GM18870 (cell line): ENCODE measurements at regions not wholly inside any gene's neighbourhood (a gene's known extent, or its start where the extent isn't known, plus 50 kb on each side); places are given as distances from the start of the nearest gene placed in this dataset.

Source experiments
- ATAC-seq: cut with Tn5 transposase; IDR thresholded peaks from one replicate; pipeline ENCODE4 v1.9.1; 2021; ENCODE audit warnings: moderate library complexity; ENCODE audit not compliant: unreplicated experiment

DNA sequence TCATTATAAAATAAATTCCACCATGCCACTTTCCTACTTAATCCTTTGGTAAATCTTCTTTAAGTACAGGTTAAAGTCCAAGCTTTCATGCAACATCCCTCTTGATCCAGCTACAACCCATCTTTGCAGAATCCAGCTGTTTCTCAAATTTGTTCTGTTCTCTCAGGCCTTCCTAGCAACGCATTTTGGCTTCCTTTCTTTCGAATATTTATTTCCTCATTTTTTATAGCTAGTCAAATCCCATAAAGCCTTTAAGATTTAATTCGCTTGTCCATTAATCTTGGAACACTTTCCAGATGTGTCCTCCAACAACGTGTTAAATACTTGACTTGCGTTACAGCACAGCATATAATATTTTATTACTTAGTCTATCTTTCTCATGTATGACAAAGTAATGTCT, 600.1 kb upstream of the CHORDC1 start:
- ATAC-seq = no peak

DNA sequence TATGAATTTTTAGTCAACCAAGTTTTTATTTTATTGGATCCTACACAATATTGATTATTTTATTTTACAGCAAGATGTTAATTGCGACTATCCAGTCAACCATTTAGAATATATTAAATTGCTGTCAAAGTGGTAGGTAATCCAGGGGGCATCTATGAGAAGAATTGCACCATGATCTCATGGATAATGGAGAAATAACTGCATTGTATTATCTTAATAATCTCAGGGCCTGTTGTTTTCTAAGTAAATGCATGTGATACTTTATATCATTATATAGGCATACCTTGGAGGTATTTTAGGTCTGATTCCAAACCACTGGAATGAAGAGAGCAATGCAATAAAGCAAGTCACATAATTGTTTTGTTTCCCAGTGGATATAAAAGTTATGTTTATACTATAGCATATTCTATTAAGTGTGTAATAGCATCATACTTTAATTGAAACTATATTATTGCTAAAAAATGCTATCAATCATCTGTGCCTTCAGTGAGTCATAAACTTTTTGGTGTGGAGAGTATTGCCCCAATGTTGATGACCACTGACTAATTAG, 595.4 kb upstream of the CHORDC1 start:
- no peak for ATAC-seq

DNA sequence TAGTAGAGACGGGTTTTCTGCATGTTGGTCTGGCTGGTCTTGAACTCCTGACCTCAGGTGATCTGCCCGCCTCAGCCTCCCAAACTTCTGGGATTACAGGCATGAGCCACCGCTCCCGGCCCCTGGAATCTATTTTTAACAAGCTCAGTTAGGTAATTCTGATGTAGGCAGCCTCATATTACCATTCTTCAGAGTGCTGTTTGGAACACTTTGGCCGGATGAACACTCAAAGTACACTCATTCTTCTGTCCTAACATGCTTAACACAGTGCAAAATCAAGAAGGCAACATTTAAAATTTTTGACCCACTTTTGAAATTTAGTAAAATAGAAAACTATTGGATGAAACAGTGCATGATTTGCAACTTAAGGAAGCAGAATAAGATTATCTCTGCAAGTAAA, 586.7 kb upstream of the CHORDC1 start:
- ATAC-seq = no peak

DNA sequence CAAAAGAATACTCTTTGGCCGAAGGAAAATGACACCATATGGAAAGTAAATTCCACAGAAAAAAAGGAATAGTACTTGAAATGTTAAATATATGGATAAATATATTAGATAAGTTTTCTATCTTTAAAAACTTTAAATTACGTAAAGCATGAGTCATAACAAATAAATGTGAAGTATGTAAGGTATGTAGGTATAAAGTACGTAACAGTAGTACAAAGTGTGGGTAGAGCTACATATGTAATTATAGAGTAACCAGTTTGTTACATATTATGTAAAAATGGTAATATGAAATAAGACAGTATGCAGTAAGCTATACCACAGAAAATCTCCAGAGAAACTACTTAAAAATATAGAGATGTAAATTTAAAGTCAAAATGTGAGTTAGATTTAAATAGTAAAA, 582.3 kb upstream of the CHORDC1 start:
- no peak for ATAC-seq

DNA sequence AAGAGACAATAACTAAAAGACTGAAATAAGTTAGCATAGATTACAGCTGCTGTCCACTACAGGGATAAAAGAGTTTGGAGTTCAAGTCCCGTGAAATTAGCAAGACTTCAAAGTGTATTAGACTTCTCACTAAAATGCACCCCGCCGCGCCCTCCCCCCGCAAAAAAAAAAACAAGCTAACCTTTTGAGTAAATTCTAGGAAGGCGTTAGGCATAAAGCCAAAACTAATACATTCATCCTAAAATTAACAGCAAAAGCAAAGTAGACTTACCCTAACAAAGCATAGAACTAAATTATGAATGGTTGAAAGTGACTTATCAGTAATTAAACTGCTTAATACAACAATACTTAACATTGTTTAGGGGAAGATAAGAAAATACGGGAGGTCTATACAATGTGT, 581.0 kb upstream of the CHORDC1 start:
- ATAC-seq = no peak

DNA sequence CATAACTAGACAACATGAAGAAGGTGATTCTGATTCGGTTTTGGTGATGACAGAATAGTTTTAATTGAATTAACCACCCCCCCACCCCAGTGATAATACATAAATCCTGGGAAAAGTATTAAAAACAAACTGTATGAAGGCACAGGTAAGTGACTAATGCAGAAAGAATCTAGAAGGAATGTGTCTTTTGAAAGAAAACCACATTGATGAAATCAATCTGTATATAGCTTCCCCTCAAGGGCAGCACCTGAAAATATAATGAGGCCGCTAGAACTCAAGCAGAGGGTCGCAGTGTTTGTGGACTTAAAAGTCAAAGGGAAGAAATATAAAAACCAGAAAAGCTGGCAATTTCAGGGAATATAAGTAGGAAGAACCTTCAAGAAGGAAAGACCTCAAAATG, 580.5 kb upstream of the CHORDC1 start:
- ATAC-seq = no peak

DNA sequence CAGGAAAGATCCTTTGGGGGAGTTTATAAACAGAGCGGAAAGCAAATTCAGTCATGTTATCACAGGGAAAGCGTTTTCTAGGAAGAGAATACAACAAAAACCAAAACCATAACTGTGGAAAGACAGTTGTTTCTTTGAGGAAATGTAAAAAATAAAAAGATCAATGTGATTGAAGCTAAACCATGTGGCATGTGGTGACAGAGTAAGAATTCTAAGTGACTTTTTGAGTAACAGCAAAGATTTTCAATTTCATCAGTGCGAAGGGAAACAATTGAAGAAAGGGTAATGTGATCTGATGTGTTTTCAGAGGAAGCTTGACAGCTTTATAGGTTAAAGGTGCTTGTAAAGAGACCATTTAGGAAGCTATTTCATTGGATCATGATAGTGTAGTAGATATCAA, 575.9 kb upstream of the CHORDC1 start:
- ATAC-seq = no peak

DNA sequence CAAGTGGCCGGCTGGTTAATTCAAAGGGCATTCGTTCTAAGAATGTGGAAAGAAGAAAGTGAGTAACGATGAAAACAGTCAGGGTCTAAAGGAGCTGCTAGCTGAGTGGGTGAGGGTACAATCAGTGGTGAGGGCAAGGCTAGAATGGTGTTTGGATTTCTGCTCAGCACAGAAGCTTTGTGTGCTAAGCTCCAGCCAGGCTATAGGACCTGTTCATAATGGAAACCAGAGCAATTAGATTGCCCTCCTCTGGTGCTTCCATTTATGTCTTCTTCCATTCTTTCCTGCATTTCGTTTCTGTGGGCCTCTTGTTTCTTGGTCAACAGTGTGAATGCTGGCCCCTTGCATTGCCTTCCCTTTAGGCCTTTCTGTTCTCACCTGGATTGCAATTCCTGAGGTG, 572.9 kb upstream of the CHORDC1 start:
- no peak for ATAC-seq

DNA sequence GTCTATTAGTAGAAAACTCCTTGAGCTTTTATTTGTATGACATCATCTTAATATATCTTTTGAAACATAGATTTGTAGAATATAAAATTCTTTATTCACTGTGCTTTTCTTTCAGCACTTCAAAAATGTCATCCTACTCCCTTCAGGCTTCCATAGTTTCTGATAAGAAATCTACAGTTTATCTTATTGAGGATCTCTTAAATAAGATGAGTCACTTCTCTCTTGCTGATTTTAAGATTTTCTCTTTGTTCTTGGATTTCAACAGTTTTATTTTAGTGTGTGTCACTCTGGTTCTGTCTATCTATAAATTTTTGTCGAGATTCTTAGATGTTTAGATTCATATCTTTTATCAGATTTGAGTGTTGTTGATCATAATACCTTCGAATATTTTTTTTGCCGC, 566.1 kb upstream of the CHORDC1 start:
- no peak for ATAC-seq

DNA sequence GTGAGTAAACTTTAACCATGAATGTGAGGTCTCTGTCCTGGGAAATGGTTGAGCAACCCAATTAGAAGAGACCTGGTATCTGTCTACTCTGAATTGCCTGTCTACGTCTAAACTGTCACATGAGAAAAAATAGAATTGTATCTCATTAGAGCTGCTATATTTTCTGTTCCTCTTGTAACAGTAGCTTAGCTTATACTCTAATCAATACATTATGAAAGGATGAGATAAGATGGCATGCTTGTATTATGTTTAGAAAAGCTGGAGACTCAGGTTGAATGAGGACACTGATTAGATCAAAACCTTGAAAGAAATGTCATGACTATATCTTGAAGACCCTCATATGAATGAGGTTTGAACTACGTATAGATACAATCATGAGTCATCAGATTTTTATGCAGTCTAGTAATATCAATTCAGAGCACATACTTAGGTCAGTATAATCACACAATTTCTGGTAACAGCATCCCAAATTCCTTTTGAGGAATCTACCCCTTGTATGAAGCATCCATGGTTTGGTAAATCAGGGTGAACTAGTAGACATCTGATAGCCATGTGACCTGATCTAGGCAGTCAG, 561.5 kb upstream of the CHORDC1 start:
- ATAC-seq = no peak

DNA sequence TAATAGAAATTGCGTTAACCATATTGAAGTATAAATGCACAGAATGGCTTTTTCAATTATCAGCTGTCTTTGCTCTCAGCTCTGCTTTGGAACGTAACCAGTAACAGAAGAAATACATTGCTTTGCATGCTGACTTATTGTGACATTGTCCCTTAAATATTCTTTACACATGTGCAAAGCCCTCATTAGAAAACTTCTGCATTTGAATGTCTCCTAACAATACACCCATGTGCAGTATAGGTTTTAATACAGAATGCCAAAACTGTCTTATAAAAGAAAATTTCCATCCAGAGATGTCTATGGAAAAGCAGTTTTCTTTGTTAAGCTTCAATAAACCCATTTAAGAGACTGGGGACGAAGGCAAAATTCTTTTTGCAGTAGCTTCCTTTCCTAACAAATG, 560.3 kb upstream of the CHORDC1 start:
- ATAC-seq = no peak

DNA sequence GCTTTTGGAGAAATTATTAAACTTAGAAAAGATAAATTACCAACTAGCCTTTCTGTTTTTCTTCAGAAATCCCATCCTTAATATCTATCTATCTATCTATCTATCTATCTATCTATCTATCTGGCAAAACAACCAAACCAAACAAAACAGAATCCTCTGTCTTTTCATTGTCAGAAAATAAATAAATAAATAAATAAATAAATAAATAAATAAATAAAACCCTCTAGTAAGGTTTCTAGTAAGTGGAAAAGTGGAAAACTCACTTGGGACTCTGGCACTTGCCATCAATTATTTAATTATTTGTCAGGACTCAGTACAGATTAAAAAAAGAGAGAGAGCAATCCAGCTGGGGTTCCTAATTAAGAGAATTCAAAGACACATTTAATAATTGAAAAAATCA, 556.2 kb upstream of the CHORDC1 start:
- no peak for ATAC-seq

DNA sequence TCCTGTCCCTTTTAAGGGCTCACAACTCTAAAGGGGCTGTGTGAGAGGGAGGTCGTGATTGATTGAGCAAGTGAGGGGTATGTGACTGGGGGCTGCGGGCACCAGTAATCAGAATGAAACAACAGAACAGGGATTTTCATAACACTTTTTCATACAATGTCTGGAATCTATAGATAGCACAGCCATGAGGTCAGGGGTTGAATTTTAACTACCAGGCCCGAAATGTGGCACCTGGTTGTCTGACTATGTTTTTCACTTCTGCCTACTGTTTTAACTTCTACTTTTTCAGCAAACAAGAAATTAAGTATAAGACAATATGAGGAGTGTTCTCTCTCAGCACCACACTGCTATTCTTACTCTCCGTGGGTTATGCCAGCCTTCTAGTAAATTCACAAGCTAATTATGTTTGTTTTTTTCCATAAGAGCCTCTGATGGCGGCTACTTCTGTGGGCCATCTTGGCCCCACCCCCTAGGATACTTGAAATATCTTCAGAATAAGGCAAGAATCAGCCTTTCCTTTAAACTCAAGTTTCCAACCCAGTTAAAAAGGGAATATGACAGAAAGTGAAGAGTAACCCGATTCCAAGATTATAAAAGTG, 552.8 kb upstream of the CHORDC1 start:
- peak; percentile 73 for ATAC-seq

DNA sequence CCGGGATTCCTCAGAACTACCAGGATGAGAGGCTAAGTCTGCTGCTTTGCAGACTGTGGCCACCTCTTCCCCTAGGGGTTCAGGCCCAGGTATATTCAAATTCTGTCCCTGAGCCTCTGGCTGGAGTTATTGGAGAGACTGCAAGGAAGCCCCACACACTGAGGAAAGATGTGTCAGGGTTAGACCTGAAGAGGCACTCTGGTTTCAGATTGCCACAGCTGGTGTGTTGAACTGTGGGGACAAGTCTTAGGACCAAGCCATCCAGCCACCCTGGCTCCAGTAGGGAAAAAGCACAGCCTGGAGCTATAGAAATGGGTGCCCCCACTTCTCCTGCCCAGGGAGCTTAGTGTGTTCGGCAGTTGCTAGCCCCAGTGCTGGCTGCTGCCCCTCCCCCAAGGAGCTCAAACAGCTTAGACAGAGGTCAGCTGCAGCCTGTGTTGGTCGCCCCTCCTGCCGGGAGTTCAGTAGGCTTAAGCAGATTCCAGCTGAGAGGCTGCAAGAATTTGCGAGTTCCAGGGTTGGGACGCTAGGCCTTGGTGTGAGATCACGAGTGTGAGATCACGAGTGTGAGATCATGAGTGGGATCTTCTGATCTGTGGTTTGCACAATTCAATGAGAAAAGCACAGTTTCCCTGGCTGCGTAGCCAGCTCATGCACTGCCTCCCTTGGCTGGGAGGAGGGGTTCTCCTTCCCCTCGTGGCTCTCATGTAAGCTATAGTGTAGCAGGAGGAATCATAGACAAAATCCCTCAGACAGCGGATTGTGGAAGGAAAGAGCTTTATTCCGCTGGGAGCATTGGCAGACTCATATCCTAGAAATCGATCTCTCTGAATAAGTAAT, 552.1 kb upstream of the CHORDC1 start:
- peak; percentile 7 for ATAC-seq

DNA sequence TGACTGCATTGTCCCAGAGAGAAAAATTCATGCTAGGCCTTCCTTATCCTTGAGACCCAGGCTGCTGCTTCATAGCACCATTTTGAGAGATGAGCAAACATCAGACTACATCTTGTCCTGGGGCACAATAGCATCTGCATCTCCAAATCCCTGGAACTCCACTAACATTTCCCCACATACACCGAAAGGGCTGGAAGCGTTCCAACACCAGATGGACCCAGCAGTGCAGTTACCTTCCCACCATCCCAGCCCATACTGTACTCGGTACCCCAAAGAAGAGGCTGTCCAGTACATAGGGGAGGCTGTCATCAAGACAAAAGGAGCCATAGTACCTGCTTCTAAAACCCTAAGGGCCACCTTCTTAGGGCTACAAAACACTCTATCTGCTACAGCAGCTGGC, 547.2 kb upstream of the CHORDC1 start:
- ATAC-seq = no peak

DNA sequence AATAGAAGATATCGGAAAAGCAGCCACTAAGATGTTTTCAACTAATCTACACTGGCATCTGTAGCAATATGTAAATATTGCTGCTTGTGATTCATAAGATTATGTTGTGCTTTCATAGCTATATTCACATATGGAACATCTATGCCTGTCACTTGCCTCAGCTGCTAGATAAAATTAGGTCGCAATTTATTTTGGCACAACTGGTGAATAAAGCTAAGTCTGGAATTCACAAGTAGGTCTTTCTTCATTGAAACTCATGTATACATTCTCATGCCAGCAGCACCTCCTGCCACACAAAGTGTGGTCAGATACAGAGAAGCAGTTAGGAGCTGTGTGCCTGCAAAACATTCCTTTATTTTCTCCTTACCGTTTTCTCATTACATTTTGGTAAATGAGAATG, 543.3 kb upstream of the CHORDC1 start:
- no peak for ATAC-seq

DNA sequence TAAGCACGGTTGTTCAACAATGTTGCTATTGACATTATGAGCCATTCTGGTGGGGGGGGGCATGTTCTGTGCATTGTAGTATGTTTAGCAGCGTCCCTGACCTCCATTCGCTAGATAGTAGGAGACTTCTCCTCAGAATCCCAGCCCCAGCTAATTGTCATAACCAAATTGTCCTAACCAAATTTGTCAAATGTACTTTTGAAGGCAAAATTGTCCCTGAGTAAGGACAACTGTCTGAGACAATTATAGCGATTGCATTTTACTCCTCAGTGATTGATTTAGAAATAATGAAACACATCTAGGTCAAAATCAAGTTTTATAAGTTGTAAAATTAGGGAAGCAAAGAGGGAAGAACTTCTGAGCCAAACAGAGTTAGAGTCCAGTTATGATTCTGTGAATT, 541.8 kb upstream of the CHORDC1 start:
- no peak for ATAC-seq

DNA sequence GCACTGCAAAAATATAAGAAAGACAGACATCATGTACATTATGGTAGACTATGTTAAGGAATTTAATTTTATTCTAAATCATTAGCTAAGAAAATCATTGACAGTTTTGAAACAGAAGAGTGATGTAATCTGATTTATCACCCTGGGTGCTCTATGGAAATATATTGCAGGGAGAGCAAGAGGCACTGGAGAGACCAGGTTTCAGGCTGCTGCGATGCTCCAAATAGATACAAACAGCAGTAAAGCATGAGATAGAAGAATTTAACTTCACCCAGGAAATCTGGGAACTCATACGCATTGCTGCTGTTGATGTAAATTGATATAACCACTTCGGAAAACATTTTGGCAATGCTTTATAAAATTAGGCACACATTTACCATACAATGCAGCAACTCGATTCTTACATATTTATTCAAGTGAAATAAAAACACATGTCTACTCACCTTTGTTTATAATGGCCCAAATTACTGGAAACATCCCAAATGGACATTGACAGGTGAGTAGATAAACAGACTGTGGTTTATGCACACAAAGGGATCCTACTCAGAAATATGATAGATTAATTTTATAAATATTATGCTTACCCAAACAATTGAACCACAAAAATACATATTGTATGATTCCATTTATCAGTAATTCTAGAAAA, 535.1 kb upstream of the CHORDC1 start:
- ATAC-seq = no peak

DNA sequence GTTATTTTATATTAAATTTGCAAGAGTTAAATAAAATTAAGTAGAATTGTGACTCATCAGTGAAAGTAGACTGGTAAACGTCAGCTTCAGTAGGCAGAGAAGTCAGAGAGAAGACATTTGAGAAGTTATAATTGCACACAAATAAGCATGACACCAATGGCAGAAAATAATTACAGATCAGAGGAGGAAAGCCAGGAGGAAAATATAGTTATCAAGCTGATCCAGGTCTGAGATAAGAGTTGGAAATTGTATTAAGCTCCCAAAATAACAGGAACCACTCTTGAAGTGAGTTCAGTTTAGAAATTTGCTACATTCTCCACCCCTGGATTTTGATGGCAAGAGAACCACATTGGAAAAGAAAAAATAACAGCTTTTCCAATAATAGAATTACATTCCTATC, 533.8 kb upstream of the CHORDC1 start:
- no peak for ATAC-seq

DNA sequence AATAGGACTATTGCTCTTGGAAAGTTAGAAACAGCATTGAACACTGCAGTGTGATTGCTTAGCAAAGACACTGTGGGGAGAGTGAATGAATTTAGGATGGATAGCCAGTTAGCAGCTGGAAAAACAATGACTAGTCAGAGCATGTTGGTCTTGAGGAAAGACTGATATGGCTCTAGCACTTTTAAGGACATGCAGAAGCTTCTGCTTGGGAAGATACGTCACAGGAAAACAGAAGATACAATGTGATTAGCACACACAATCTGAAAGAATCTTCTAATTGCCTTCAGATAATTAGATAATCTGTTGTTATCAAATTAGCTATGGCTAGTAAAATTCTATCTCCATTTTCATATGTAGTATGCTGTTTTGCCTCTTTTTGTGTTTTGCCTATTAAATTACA, 530.7 kb upstream of the CHORDC1 start:
- no peak for ATAC-seq

DNA sequence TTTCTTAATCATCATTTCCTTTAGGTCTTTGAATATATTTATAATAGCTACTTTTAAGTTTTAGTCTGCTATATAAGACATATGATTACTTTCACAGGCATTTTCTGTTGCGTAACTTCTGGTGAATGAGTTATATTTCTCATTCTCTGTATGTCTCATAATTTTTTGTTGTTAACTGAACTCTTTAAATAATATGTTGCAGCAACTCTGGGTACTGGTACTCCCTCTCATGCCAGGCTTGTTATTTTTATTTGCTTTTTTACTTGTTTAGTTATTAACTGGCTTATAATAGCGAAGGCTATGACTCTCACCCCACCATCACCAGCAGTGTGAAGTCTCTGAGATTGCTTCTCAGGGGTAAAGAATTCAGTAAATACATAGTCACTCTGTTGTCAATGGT, 524.2 kb upstream of the CHORDC1 start:
- no peak for ATAC-seq

DNA sequence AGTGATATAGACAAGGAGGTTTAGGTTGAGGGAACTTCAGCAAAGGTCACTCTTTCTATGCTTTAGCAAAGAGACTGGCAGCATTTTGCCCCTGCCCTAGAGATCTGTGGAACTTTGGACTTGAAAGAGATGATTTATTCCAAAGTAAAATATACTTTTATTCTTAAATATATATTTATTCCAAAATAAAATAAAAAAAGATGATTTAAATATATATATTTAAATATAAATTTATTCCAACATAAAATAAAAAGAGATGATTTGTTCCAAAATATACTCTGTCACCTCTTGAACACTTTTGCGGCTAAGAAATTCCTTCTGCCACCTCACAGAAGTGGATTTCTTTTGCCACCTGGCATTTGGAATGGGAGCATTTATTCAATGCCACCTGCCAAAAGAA, 521.3 kb upstream of the CHORDC1 start:
- no peak for ATAC-seq
